ENCODE measurements at regions not wholly inside any gene's neighbourhood (a gene's known extent, or its start where the extent isn't known, plus 50 kb on each side); places are given as distances from the start of the nearest gene placed in this dataset.
"Not testable (repeated sequence)": the region's sequence is repeated elsewhere in the genome, so short reads cannot be mapped to it uniquely, and the experiment has no call there.

DNA sequence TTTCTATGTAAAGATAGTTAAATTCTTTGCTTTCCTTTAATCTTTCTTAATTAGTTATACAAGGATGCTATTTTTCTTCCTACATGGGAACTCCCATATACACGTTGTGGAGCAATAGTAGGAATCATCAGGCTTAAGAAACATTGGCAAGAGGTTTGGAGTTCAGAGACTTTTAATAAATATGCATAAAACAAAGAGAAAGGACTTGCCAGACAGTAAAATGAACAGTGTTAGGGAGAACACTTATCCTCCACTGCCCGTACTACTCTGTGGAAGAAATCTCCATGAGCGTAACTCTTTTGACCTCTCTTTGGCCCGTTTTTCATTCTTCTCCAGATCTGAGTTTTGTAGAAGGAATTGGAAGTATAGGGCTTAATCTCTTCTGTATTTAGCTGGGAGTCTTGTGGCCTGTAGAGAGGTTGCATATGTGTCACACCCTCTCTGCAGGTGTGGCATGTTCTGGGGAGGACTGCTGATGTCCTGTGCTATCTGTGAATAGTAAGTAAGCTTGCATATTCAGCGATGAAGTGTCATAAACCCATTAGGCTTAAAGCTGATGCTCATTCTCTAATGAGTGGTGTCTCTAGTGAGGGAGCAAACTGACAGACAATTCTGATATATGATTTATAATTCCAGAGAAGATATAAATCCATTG is 455.4 kb upstream of the FAR2 start:
- DNase-seq = no peak

GRCh38 chr12:28698553-28698952 is 450.5 kb upstream of the FAR2 start:
- no peak for DNase-seq

- DNase-seq = no peak
Observed at GRCh38 chr12:28699029-28699428, 450.0 kb upstream of the FAR2 start.

GRCh38 chr12:28700161-28700560 is 448.9 kb upstream of the FAR2 start:
- no peak for DNase-seq

GRCh38 chr12:28704477-28705169 is 444.5 kb upstream of the FAR2 start:
- DNase-seq = no peak

GRCh38 chr12:28708918-28709371 is 440.1 kb upstream of the FAR2 start:
- no peak for DNase-seq

- no peak for DNase-seq
Observed at GRCh38 chr12:28709986-28710685, 438.9 kb upstream of the FAR2 start.

GRCh38 chr12:28710882-28711281 is 438.2 kb upstream of the FAR2 start:
- DNase-seq = no peak

GRCh38 chr12:28711421-28711820 is 437.7 kb upstream of the FAR2 start:
- no peak for DNase-seq

DNA sequence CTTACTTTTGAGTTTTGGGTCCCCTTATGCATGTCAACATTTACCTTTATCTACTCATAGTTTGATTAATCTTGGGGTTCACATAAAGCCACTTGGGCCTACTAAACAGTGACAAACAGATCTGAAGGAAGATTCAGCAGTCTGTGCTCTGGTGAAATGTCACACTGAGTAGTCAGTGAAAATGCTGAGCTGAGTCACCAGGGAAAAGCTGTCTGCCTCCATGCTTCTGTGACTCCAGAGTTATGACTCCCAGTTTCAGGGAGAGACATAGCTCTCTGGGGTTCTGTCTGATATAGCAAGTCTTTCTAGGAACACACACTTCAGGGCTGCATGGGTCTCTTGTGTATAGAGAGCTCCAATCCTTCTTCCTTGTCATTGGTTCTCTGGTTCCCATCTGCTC is 406.3 kb upstream of the FAR2 start:
- DNase-seq = no peak

GRCh38 chr12:28746734-28747325 is 402.2 kb upstream of the FAR2 start:
- no peak for DNase-seq

DNA sequence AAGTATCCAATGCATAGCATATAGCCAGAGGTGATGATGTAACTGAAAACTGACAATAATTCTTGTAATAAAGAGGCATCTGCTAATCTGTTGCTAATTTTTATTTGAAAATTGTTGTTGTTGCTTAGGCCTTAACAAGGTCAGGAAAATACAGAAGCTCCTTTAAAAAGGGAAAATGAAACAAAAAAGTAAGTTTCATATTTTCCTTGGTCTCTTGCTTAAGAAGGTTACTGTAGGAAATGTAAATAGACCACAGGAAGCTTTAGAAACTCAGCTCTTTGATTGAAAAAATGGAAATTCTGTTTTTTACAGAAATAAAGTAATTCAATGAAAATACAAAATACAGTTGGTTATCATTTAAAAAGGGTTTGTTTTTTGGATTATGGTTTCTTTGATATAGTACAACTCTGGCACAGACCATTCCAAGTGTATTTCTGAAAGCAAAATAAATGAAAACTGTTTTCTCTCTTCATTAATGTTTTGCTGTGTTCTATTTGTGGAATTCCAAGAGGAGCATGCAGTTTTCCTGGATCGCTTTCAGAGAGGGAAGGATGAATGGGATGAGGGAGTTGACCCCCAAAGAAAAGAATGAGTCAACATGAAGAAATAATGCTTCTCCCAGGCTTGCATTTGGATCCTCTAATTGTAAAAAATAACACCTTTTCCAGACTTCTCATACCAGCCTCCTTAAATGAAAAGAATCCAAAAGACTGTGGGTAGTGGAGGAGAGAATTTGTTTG is 398.0 kb upstream of the FAR2 start:
- DNase-seq = no peak

DNA sequence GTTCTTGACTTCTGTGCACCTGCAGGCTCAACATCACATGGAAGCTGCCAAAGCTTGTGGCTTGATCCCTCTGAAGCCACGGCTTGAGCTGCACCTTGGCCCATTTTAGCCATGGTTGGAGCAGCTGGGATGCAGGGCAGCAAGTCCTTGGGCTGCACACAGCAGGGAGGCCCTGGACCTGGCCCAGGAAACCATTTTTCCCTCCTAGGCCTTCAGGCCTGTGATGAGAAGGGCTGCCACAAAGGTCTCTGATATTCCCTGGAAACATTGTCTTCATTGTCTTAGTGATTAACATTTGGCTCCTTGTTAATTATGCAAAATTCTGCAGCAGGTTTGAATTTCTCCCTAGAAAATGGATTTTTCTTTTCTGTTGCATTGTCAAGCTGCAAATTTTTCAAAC is 394.1 kb upstream of the FAR2 start:
- no peak for DNase-seq

DNA sequence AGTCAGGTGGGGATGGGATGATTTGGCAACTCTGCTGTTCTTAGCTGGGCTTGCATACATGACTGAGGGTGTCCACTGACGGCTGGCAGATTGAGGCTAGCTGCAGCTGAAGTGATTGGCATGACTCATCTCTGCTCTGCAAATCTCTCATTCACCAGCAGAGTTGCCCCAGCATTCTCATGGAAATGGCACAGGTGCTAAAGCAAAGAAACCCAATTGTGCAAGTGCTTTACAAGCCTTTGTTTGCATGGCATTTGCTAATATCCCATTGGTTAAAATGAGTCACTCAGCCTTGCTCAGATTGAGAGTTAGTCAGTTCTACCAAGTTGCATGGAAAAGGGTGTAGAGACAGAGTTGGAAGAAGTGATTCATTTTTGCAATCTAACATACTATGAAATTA is 389.7 kb upstream of the FAR2 start:
- no peak for DNase-seq

DNA sequence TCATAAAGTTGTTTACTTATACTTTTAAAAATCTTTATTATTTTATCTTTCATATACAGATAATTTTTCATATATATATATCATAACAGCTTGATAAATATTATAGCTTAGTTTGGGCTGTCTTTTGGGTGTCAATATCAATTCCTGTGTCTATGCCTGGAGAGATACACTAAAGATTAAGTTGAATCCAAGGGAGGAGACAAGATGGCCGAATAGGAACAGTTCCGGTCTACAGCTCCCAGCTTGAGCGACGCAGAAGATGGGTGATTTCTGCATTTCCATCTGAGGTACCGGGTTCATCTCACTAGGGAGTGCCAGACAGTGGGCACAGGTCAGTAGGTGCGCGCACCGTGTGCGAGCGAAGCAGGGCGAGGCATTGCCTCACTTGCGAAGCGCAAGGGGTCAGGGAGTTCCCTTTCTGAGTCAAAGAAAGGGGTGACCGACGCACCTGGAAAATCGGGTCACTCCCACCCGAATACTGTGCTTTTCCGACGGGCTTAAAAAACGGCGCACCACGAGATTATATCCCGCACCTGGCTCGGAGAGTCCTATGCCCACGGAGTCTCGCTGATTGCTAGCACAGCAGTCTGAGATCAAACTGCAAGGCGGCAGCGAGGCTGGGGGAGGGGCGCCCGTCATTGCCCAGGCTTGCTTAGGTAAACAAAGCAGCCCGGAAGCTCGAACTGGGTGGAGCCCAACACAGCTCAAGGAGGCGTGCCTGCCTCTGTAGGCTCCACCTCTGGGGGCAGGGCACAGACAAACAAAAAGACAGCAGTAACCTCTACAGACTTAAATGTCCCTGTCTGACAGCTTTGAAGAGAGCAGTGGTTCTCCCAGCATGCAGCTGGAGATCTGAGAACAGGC is 388.8 kb upstream of the FAR2 start:
- not testable (repeated sequence) for DNase-seq

- DNase-seq = not testable (repeated sequence)
Observed at GRCh38 chr12:28761897-28762296, 387.2 kb upstream of the FAR2 start.

GRCh38 chr12:28766398-28766797 is 382.7 kb upstream of the FAR2 start:
- DNase-seq = no peak

GRCh38 chr12:28767836-28768348 is 381.2 kb upstream of the FAR2 start:
- DNase-seq = no peak

GRCh38 chr12:28770322-28770721 is 378.8 kb upstream of the FAR2 start:
- no peak for DNase-seq

DNA sequence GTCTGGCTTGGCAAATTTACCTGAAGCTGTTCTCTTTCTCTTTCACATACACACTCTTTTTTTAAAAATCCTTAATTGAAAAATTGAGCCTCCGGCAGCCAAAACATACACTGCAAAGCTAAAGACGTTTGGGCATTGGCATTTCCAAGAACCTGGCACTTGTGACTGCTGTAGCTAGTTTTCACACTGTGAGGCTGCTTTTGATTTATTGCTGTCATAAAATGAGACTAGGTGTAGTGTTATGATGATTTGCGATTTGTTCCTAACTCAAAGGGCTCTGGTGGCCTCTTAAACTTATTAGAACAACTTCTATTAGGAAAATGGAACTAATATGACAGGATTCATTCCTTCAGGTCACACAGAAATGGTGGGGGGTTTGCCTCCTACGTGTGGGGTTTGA is 377.1 kb upstream of the FAR2 start:
- DNase-seq = no peak

DNA sequence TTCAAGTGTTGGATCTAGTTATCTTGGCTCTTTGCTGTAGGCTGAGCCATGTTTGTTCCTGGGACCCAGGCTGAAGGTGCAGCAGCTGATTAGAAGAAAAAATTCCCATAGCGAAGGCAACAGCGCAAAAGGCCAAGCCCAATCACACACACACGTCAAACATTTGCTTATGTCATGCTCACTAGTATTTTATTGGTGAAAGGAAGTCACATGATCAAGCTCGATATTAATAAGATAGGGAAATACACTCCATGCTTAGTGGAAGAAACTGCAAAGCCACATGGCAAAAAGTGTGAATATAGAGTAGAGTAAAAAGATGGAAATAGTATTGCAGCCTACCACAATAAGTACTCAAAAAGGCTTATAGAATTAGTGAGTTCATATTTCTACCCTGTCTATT is 373.5 kb upstream of the FAR2 start:
- DNase-seq = no peak

- no peak for DNase-seq
Observed at GRCh38 chr12:28776220-28776619, 372.9 kb upstream of the FAR2 start.
